HEK293 (cell line): ENCODE measurements at regions not wholly inside any gene's neighbourhood (a gene's known extent, or its start where the extent isn't known, plus 50 kb on each side); places are given as distances from the start of the nearest gene placed in this dataset.

Experiments
- HOXA7 ChIP-seq: sonication (generic); formaldehyde crosslinking; IDR thresholded peaks from 2 replicates; pipeline ENCODE4 v1.8.1; 2022; ENCODE audit warnings: missing genetic modification reagents, borderline replicate concordance
- SP3 ChIP-seq: fragments of 450-650 bp; formaldehyde crosslinking; IDR thresholded peaks from 2 replicates; pipeline ENCODE4 v1.5.1; 2016; ENCODE audit warnings: missing biosample characterization, missing genetic modification characterization
- YY1 ChIP-seq: fragments of 450-650 bp; formaldehyde crosslinking; IDR thresholded peaks from 2 replicates; pipeline ENCODE4 v1.5.1; 2018; ENCODE audit warnings: missing biosample characterization, missing genetic modification characterization
- ZBTB20 ChIP-seq: fragments of 450-650 bp; formaldehyde crosslinking; IDR thresholded peaks from 2 replicates; pipeline ENCODE4 v1.5.1; 2016; ENCODE audit warnings: missing biosample characterization, missing genetic modification characterization
- ZFHX2 ChIP-seq: fragments of 450-650 bp; formaldehyde crosslinking; conservative IDR thresholded peaks from 2 replicates; pipeline ENCODE4 v1.5.1; 2016; ENCODE audit warnings: missing biosample characterization, missing genetic modification characterization
- ZNF121 ChIP-seq: fragments of 450-650 bp; formaldehyde crosslinking; IDR thresholded peaks from 2 replicates; pipeline ENCODE4 v1.5.1; 2016; ENCODE audit warnings: missing biosample characterization, missing genetic modification characterization
- ZNF239 ChIP-seq: fragments of 450-650 bp; formaldehyde crosslinking; IDR thresholded peaks from 2 replicates; pipeline ENCODE4 v1.5.1; 2016; ENCODE audit warnings: missing biosample characterization, missing genetic modification characterization
- ZNF510 ChIP-seq: fragments of 450-650 bp; formaldehyde crosslinking; IDR thresholded peaks from 2 replicates; pipeline ENCODE4 v1.5.1; 2018; ENCODE audit warnings: mild to moderate bottlenecking, missing genetic modification characterization, missing biosample characterization; ENCODE audit not compliant: insufficient replicate concordance
- ZNF548 ChIP-seq: fragments of 450-650 bp; formaldehyde crosslinking; IDR thresholded peaks from 2 replicates; pipeline ENCODE4 v1.5.1; 2016; ENCODE audit warnings: missing biosample characterization, missing genetic modification characterization
- ZNF558 ChIP-seq: fragments of 450-650 bp; formaldehyde crosslinking; IDR thresholded peaks from 2 replicates; pipeline ENCODE4 v1.5.1; 2016; ENCODE audit warnings: missing biosample characterization, missing genetic modification characterization
- TF ChIP-seq, protein P1 (sequence below): sonication (generic); formaldehyde crosslinking; IDR thresholded peaks from 2 replicates; pipeline ENCODE4 v1.8.1; 2022; ENCODE audit warnings: mild to moderate bottlenecking, moderate library complexity, missing genetic modification reagents
- TF ChIP-seq, protein P2 (sequence below): fragments of 450-650 bp; formaldehyde crosslinking; IDR thresholded peaks from 2 replicates; pipeline ENCODE4 v1.5.1; 2016; ENCODE audit warnings: missing biosample characterization, missing genetic modification characterization, borderline replicate concordance
- TF ChIP-seq, protein P3 (sequence below): fragments of 450-650 bp; formaldehyde crosslinking; IDR thresholded peaks from 2 replicates; pipeline ENCODE4 v1.5.1; 2016; ENCODE audit warnings: missing biosample characterization, missing genetic modification characterization
- TF ChIP-seq, protein P4 (sequence below): fragments of 450-650 bp; formaldehyde crosslinking; IDR thresholded peaks from 2 replicates; pipeline ENCODE4 v1.5.1; 2016; ENCODE audit warnings: missing biosample characterization, missing genetic modification characterization

DNA sequence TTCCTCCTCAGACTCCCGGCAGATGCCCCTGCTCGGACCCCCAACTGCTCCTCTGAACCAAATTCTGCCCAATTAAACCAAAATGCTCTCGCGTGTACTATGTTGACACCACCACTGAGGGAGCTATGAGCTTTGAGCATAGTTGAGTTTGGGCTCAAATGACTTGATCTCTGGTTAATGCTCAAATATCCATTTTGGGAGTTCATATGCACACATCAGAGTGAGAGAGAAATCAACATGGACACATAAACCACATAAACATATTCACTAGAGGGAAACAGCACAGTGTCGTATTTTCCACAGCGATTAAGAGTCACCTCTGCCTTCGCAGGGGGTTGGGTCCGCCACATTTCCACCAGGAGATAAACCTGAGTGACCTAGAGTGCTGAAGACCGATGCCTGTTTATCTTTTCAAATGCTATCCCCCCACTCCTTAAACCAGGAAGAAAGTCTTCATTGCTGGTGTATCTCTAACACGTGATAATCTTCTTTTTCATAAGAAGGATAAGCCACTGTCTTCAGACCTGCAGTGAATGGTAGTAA is 59.4 kb upstream of the FOXN3 start:
- no peak for TF ChIP-seq HOXA7 (CRISPR knock-in tag)
- TF ChIP-seq, protein P1, sequence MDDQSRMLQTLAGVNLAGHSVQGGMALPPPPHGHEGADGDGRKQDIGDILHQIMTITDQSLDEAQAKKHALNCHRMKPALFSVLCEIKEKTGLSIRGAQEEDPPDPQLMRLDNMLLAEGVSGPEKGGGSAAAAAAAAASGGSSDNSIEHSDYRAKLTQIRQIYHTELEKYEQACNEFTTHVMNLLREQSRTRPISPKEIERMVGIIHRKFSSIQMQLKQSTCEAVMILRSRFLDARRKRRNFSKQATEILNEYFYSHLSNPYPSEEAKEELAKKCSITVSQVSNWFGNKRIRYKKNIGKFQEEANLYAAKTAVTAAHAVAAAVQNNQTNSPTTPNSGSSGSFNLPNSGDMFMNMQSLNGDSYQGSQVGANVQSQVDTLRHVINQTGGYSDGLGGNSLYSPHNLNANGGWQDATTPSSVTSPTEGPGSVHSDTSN (CRISPR knock-in tag), result no peak
- TF ChIP-seq ZNF548 (tag by site-specific recombination), result no peak
- TF ChIP-seq, protein P2, sequence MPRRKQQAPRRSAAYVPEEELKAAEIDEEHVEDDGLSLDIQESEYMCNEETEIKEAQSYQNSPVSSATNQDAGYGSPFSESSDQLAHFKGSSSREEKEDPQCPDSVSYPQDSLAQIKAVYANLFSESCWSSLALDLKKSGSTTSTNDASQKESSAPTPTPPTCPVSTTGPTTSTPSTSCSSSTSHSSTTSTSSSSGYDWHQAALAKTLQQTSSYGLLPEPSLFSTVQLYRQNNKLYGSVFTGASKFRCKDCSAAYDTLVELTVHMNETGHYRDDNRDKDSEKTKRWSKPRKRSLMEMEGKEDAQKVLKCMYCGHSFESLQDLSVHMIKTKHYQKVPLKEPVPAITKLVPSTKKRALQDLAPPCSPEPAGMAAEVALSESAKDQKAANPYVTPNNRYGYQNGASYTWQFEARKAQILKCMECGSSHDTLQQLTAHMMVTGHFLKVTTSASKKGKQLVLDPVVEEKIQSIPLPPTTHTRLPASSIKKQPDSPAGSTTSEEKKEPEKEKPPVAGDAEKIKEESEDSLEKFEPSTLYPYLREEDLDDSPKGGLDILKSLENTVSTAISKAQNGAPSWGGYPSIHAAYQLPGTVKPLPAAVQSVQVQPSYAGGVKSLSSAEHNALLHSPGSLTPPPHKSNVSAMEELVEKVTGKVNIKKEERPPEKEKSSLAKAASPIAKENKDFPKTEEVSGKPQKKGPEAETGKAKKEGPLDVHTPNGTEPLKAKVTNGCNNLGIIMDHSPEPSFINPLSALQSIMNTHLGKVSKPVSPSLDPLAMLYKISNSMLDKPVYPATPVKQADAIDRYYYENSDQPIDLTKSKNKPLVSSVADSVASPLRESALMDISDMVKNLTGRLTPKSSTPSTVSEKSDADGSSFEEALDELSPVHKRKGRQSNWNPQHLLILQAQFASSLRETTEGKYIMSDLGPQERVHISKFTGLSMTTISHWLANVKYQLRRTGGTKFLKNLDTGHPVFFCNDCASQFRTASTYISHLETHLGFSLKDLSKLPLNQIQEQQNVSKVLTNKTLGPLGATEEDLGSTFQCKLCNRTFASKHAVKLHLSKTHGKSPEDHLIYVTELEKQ (tag by site-specific recombination), result no peak
- TF ChIP-seq, protein P3, sequence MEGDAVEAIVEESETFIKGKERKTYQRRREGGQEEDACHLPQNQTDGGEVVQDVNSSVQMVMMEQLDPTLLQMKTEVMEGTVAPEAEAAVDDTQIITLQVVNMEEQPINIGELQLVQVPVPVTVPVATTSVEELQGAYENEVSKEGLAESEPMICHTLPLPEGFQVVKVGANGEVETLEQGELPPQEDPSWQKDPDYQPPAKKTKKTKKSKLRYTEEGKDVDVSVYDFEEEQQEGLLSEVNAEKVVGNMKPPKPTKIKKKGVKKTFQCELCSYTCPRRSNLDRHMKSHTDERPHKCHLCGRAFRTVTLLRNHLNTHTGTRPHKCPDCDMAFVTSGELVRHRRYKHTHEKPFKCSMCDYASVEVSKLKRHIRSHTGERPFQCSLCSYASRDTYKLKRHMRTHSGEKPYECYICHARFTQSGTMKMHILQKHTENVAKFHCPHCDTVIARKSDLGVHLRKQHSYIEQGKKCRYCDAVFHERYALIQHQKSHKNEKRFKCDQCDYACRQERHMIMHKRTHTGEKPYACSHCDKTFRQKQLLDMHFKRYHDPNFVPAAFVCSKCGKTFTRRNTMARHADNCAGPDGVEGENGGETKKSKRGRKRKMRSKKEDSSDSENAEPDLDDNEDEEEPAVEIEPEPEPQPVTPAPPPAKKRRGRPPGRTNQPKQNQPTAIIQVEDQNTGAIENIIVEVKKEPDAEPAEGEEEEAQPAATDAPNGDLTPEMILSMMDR (tag by site-specific recombination), result no peak
- TF ChIP-seq, protein P4, sequence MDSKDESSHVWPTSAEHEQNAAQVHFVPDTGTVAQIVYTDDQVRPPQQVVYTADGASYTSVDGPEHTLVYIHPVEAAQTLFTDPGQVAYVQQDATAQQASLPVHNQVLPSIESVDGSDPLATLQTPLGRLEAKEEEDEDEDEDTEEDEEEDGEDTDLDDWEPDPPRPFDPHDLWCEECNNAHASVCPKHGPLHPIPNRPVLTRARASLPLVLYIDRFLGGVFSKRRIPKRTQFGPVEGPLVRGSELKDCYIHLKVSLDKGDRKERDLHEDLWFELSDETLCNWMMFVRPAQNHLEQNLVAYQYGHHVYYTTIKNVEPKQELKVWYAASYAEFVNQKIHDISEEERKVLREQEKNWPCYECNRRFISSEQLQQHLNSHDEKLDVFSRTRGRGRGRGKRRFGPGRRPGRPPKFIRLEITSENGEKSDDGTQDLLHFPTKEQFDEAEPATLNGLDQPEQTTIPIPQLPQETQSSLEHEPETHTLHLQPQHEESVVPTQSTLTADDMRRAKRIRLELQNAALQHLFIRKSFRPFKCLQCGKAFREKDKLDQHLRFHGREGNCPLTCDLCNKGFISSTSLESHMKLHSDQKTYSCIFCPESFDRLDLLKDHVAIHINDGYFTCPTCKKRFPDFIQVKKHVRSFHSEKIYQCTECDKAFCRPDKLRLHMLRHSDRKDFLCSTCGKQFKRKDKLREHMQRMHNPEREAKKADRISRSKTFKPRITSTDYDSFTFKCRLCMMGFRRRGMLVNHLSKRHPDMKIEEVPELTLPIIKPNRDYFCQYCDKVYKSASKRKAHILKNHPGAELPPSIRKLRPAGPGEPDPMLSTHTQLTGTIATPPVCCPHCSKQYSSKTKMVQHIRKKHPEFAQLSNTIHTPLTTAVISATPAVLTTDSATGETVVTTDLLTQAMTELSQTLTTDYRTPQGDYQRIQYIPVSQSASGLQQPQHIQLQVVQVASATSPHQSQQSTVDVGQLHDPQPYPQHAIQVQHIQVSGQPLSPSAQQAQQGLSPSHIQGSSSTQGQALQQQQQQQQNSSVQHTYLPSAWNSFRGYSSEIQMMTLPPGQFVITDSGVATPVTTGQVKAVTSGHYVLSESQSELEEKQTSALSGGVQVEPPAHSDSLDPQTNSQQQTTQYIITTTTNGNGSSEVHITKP (tag by site-specific recombination), result no peak
- TF ChIP-seq ZNF510 (tag by site-specific recombination), result no peak
- no peak for TF ChIP-seq ZNF121 (tag by site-specific recombination)
- no peak for TF ChIP-seq ZFHX2 (tag by site-specific recombination)
- no peak for TF ChIP-seq ZNF239
- TF ChIP-seq ZBTB20 (tag by site-specific recombination), result no peak
- no peak for TF ChIP-seq ZNF558 (tag by site-specific recombination)
- no peak for TF ChIP-seq SP3 (tag by site-specific recombination)
- TF ChIP-seq YY1 (tag by site-specific recombination), result no peak
